Fibroblast of villous mesenchyme (primary cell): ENCODE measurements at regions not wholly inside any gene's neighbourhood (a gene's known extent, or its start where the extent isn't known, plus 50 kb on each side); places are given as distances from the start of the nearest gene placed in this dataset.

Experiments
- DNase-seq: peaks from one replicate; pipeline ENCODE4 v3.0.0-alpha.2; 2010; ENCODE audit warnings: low read depth
- H3K4me3 ChIP-seq: 2 replicates; pipeline ENCODE4 v1.5.1; 2011; ENCODE audit warnings: low read depth, mild to moderate bottlenecking, low read length
- CTCF ChIP-seq: IDR thresholded peaks from 2 replicates; pipeline ENCODE4 v1.5.1; 2012; ENCODE audit warnings: low read depth, mild to moderate bottlenecking, low read length; ENCODE audit not compliant: insufficient read depth

- DNase-seq: no peak
- no peak for TF ChIP-seq CTCF
- no peak overlapping the region for H3K4me3 ChIP-seq
These were observed 126.4 kb upstream of the ADAMTSL1 start for GRCh38 chr9:18347386-18348082.

DNA sequence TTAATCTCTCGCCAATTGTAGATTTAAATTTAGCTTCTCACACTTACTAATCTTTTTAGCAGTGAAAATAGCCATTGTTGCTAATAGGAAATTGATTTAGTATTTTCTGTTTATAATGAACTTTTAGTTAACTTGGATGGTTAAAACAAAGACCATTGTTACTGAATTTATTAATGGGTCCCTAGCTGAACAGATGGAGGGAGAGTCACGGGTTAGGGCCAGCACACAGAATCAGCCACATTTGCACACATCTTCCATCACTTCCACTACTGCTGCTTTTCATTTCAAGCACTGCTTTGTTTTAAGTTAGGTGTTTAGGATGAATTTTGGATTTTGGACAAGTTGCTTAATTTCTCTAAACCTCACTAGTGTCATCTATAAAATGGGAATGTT is 125.9 kb upstream of the ADAMTSL1 start:
- TF ChIP-seq CTCF: no peak
- no peak for DNase-seq
- H3K4me3 ChIP-seq: no peak overlapping the region

- no peak overlapping the region for H3K4me3 ChIP-seq
- DNase-seq: no peak
- no peak for TF ChIP-seq CTCF
These were observed 124.4 kb upstream of the ADAMTSL1 start for GRCh38 chr9:18349530-18349929.

DNA sequence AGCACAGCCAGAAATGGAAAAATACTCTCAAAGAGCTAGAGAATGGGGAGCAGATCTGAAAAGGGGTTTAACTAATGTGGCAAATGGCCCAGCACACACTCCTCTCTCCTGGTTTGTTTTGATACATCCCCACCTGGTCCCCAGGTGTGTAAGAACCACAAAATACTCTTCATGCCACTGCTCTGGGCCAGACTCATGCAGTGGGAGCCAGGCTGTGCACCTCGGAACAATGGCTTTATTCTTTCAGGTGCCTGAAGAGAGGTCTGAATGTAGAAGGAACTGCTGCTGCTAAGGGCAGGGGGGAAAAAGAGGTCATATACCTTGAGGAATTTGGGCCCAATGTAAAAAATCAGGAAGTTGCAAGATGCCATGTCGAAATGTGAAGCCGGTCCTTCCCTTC is 123.9 kb upstream of the ADAMTSL1 start:
- TF ChIP-seq CTCF: no peak
- H3K4me3 ChIP-seq: no peak overlapping the region
- DNase-seq: no peak

GRCh38 chr9:18350995-18351595 is 122.9 kb upstream of the ADAMTSL1 start:
- no peak overlapping the region for H3K4me3 ChIP-seq
- DNase-seq: no peak
- TF ChIP-seq CTCF: no peak

DNA sequence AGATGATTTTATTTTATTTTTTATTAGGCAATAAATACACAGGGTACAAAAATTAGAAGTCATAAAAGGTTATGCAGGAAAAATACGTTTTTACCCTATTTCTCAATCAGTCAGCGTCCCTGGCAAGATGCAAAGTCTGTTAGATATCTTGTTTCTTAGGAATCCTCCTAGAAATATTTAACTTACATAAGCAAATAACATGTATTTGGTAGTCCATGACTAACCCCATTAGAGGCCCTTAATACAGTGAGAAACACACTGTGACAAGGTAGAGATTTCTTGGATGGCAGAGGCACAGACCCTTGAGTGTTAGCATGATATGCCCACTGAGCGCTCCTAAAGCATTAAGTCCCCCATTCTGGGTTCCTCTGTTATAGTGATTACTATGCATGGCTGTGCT is 121.2 kb upstream of the ADAMTSL1 start:
- H3K4me3 ChIP-seq: no peak overlapping the region
- no peak for DNase-seq
- TF ChIP-seq CTCF: no peak

DNA sequence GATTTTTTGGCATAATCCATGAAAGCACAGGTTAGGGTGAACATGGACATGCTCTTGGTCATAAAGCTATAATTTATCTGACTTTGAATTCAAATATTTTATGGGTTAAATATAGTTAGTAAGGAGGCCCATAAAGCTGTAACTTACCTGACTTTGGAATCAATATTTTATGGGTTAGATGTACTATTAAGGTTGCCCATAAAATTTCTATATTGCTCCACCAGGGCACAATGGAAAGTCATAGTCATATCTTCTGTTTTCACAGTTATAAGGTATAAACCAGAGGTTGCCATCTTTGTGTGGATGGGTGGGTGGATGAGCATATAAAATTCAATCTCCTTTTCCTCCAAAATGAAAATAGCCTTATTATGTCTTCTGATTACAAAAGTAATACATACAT is 120.5 kb upstream of the ADAMTSL1 start:
- DNase-seq: no peak
- no peak overlapping the region for H3K4me3 ChIP-seq
- no peak for TF ChIP-seq CTCF
